NCI-H2196 (cell line): ENCODE measurements at regions not wholly inside any gene's neighbourhood (a gene's known extent, or its start where the extent isn't known, plus 50 kb on each side); places are given as distances from the start of the nearest gene placed in this dataset.

ENCODE experiments used
- DNase-seq: peaks from one replicate; lab custom pipeline; 2025; ENCODE audit not compliant: unreplicated experiment; lab: John Stamatoyannopoulos, UW

DNA sequence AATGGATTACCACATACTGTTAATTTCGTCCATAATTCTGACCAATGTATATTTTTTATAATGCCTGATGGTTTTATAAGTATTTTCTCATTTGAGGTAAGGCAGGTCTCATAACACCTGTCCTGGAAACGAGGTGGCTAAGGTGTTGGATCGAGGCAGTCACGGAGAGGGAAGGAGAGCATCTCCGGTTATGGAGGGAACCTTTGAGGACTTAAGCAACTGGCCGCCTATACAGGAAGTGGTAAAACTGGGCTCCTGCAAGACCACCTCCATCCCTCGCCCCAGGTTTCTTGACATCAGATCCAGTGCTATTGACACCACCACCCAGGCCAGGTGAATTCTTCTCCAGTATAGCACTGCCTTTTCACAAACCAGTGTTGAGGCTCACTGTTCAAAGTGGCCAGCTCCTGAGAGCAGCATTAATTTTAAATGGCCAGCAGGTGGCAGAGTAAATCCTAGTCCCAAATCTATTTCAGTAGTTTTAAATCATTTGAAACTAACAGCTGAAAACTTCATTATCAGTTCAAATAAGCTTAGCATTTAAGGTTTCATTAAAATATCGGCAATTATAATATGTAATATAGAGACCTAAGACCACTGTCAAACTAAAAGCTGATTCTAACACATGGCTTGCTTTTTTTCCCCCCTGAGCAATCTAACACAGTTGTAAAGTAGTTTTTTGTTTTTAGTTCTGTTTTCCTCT is 100.8 kb downstream of the PPM1A start:
- peak; percentile 57 for DNase-seq

DNA sequence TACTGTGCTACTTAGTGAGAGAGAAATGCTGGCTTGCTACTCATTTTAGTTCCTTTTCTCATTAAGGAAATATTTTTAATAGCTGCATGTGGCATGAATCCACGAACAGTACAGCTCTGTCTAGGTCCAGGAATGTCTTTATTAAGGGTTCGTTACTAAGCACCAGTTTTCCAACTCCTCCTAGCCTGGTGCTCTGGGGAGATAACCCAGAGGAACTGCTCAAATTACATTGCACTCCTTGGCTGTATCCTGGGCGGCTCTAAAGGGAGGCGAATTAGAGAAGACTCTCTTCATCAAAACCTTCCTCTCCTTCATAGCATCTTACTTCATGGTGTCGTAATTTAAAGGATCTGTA is 101.3 kb downstream of the PPM1A start:
- DNase-seq, result no peak

DNA sequence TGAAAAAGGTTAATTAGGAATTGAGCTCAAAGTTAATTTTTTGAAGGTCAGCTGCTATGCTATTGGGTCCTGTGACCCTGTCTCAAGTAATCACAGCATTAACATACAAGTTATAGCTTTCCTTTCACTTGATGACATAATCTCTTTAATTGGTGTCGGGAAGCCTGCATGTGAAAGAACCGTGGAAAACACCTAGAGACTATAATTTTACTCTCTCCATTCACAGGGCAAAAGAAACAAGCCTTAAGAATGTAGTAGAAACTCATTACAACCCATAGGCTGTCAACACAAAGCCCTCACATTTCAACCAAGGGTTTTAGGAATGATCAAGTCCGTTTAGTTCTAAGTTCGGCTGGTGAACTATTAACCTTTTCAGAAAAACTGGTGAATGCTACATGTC is 104.4 kb downstream of the PPM1A start:
- DNase-seq, result no peak

DNA sequence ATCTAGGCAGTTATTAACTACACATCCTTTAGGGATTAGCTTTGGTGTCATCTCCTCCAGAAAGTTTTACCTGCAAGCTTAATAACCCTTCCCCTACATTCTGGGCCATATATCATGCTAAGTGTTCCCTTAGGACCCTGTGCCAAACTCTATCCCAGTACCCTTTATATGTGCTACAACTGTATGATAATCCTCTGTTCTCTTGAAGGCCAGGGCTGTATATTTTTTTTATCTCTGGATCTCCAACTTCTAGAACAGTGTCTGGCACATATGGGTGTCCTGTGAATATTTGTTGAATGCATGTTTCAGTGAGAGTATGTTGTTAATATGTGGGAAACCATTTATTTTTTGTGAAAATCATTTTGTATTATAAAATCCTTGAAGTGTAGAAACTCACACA is 106.7 kb downstream of the PPM1A start:
- DNase-seq, result no peak

DNA sequence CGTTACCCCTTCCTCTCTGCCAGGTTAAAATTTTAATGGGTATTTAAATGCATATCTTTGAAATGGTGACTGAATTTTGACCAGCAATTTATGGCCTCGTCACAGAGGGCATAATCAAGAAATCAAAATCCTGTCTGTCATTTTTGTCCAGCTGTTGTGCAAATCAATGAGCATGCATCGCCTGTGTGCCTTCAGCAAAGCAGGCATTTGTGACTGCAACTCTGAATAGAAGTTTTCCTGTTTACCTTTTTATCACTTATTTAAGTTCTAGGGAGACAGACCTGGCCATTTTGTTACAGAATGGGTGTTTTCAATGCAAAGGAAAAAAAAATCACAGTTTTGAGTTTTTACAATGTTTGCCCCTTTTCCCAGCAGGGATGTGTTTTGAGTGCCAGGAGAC is 107.4 kb downstream of the PPM1A start:
- DNase-seq, result no peak

DNA sequence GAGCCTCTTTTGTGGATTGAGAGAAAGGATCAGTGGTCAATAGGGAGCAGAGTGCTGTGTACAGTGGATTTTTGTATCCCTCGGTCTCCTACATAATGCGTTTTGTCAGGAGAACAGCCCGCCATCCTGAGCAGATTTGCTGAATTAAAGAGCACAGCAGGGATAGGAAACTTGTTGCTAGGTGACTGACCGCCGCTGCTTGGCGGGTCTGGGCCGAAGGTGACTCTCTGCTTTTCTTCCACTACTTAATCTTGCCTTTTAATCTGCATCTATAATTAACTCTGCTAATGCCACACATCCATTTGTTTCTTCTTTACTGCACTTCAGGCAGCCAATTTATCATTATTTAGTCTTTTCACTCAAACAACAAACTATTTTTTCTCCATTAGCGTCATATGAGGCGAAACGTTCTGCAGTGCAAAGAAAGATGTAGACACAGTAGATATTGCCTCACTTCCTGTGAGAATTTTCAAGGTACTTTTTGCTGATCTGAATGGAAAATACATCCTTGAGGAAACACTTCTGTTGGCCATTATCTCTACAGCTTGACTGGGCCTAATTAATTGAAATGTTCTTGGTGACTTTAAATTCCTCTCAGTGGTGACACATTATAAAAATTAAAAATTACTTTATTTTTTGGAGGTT is 108.0 kb downstream of the PPM1A start:
- DNase-seq, result no peak

DNA sequence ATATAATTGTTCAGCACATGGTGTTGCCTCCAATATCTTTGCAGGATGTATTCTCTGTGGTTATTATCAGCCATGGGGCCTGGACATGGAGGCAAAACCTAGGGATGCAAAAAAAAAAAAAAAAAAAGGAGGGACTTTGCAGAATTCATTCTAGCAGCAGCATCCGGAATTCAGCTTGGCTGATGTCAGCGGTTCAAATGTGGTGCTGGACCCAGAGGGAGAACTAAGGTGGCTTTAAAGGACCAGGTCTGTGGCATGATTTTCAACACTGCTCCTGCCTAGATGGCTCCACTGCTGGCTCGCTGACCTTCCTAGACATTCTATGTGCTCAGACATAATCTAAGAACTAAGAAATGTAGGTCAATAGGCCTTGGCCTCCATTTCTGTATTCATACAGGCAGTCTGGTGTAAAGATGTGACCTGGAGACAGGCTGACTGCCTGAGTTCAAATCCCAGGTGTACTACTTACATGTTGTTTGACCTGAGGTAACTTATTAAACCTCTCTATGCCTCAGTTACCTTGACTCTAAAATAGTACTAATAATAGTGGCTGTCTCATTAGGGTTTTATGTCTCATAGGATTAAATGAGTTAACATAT is 108.6 kb downstream of the PPM1A start:
- DNase-seq, result no peak

DNA sequence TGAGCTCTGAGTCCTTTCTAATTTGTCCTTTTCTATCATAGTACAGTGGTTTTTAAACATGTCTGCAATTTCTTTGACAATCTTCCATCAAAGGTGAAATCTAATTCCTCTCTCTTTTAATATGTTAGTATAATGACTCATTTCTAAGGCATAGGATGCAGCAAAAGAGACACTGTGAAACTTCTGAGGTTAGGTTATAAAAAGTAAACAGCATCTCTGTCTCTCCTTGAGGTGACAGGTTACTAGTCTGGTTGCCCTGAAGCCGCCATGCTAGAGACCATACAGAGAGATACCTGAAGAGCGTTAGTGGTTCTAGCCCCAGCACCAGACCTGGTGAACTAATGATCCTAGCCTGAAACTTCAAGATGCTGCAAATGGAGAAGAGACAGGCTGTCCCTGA is 114.3 kb downstream of the PPM1A start:
- DNase-seq, result no peak

DNA sequence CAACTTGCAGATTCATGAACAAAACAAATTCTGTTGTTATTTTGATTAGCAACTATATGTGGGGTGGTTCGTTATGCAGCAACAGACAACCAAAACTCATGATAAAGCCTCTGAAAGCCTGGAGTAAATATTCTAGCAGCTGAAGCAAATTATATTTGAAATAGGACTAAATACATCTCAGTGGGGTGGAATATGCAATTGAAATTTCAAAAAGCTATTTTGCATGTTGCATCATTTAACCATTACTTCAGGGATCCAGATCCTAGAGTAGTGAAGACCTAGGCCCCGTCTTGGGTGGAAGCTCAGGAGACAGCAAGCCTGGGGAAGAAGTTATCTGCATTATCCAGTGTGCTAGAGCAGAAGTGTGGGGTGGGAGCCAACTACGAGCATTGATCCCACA is 114.7 kb downstream of the PPM1A start:
- no peak for DNase-seq

DNA sequence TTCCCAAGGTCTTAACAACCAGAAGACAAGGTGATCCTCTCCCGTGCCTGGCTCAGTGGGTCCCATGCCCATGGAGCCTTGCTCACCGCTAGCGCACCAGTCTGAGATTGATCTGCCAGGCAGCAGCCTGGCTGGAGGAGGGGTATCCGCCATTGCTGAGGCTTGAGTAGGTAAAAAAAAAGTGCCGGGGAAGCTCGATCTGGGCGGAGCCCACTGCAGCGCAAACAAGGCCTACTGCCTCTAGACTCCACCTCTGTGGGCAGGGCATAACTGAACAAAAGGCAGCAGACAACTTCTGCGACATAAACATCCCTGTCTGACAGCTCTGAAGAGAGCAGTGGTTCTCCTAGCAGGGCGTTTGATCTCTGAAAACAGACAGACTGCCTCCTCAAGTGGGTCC is 104.0 kb downstream of the C14orf39 start:
- DNase-seq, result no peak
